Tibial nerve (tissue), 4 donors: ENCODE measurements at regions not wholly inside any gene's neighbourhood (a gene's known extent, or its start where the extent isn't known, plus 50 kb on each side); places are given as distances from the start of the nearest gene placed in this dataset.

ENCODE experiments used
- DNase-seq, 2 donors: peaks; one replicate each; pipeline ENCODE4 v3.0.0-alpha.2; 2019; ENCODE audit warnings: low spot score in 2 of 2
- H3K27ac ChIP-seq, 4 donors: fragments of 200-600 bp; sonication (generic) in 3 of 4; one replicate each; pipeline ENCODE4 v1.5.1; 2017 to 2019; ENCODE audit warnings: mild to moderate bottlenecking in 1 of 4
- H3K27me3 ChIP-seq, 2 donors: fragments of 200-600 bp; sonication (generic) in 1 of 2; one replicate each; pipeline versions ENCODE4 v1.5.1 to v1.6.0; 2017 to 2019
- H3K36me3 ChIP-seq, 3 donors: fragments of 200-600 bp; sonication (generic); one replicate each; pipeline ENCODE4 v1.5.1; 2018 to 2019
- H3K4me1 ChIP-seq, 4 donors: fragments of 200-600 bp; sonication (generic) in 3 of 4; one replicate each; pipeline ENCODE4 v1.5.1; 2017 to 2019
- H3K4me3 ChIP-seq, 4 donors: fragments of 200-600 bp; sonication (generic) in 3 of 4; one replicate each; pipeline ENCODE4 v1.5.1; 2017 to 2019; ENCODE audit warnings: mild to moderate bottlenecking in 1 of 4, moderate library complexity in 1 of 4
- H3K9me3 ChIP-seq, 4 donors: fragments of 200-600 bp; sonication (generic) in 3 of 4; one replicate each; pipeline ENCODE4 v1.5.1; 2017 to 2019
- EP300 ChIP-seq, 2 donors: sonication (generic); formaldehyde crosslinking; IDR thresholded peaks; one replicate each; pipeline ENCODE4 v1.6.1; 2017; ENCODE audit warnings: antibody characterized with exemption in 2 of 2, mild to moderate bottlenecking in 1 of 2
- POLR2A ChIP-seq, 2 donors: fragments of 450-650 bp; IDR thresholded peaks; one replicate each; pipeline ENCODE4 v1.6.1; 2017; ENCODE audit warnings: antibody characterized with exemption in 2 of 2, mild to moderate bottlenecking in 2 of 2, moderate library complexity in 2 of 2
- WGBS, 2 donors: methylation state at CpG; one replicate each; pipeline ENCODE4 v1.1.5; 2018; 5-methylcytosine and 5-hydroxymethylcytosine counted together
- TF ChIP-seq, protein P1 (sequence below), 5 experiments: fragments of 200-600 bp in 3 of 5; fragments of 450-650 bp in 2 of 5; sonication (generic) in 3 of 5; IDR thresholded peaks; one replicate each; pipeline ENCODE4 v1.5.1; 2016 to 2019; ENCODE audit warnings: antibody characterized with exemption in 5 of 5, mild to moderate bottlenecking in 3 of 5, moderate library complexity in 2 of 5

GRCh38 chr10:129413024-129413423 is 54.0 kb upstream of the MGMT start:
- no peak for DNase-seq
- Histone ChIP-seq H3K27me3 (no peaks in the 10 kb centered on the region), H3K27ac (no peak overlapping the region), H3K36me3 (no peaks in the 10 kb centered on the region), H3K4me1 (no peaks in the 10 kb centered on the region), H3K9me3 (no peaks in the 10 kb centered on the region), H3K4me3 (no peak overlapping the region)
- 68 to 72% methylated on average over 6 of the region's 6 CpGs for WGBS, 2 donors
- TF ChIP-seq EP300 (IDR thresholded peaks at IDR 0.05) (no peak), POLR2A (IDR thresholded peaks at IDR 0.05) (no peak)
- TF ChIP-seq, protein P1, sequence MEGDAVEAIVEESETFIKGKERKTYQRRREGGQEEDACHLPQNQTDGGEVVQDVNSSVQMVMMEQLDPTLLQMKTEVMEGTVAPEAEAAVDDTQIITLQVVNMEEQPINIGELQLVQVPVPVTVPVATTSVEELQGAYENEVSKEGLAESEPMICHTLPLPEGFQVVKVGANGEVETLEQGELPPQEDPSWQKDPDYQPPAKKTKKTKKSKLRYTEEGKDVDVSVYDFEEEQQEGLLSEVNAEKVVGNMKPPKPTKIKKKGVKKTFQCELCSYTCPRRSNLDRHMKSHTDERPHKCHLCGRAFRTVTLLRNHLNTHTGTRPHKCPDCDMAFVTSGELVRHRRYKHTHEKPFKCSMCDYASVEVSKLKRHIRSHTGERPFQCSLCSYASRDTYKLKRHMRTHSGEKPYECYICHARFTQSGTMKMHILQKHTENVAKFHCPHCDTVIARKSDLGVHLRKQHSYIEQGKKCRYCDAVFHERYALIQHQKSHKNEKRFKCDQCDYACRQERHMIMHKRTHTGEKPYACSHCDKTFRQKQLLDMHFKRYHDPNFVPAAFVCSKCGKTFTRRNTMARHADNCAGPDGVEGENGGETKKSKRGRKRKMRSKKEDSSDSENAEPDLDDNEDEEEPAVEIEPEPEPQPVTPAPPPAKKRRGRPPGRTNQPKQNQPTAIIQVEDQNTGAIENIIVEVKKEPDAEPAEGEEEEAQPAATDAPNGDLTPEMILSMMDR (IDR thresholded peaks at IDR 0.05), result no peak

DNA sequence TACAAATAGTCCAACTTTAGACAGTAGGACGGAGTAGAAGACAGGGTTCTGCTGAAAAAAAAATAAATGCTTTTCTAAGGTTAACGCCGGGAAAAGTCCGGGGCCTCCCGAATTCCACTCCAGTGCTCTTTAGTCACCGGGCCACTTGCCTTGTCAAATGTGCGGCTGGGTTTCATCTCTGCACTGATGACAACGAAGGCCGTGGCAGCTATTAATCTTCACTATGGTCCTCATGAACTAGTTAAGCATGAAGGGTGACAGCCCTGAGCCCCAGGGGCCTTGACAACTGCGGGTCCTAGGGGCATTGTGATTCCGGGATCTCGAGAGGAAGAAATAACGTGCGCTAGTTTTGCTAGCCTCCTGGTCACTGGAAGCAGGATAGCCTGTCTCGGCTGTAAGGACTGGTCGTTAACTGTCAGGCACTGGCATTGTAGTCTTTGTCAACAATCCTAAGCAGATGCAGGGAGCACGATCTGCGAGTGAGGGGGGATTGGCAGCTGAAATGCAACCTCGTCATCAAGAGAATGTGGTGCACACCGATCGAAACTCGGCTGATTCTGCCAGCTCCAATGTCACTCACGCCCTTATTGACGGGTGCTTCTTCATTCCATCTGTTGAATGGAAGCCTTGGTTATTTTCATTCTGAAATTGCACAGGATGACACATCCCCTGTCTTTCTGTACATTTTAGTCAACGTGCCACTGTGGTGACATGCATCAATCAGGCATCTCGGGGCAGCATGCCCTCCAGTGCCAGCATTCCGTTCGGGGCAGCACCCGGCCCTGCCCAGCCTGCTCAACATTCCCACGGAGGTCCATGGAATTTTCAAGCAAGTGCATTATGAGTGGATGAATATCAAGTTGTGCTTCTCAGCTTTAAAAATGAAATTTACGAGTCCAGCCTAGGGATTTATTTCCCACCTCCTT is 51.6 kb upstream of the MGMT start:
- H3K36me3 ChIP-seq, result no peaks in the 10 kb centered on the region
- H3K4me1 ChIP-seq, result no peaks in the 10 kb centered on the region
- no peak for DNase-seq
- H3K4me3 ChIP-seq, result no peak overlapping the region
- TF ChIP-seq EP300 (IDR thresholded peaks at IDR 0.05), result no peak
- TF ChIP-seq POLR2A (IDR thresholded peaks at IDR 0.05), result no peak
- TF ChIP-seq, protein P1 (IDR thresholded peaks at IDR 0.05), result no peak
- no peak overlapping the region for H3K27ac ChIP-seq
- no peaks in the 10 kb centered on the region for H3K9me3 ChIP-seq
- WGBS, 2 donors, result 77 to 78% methylated on average over 31 of the region's 31 CpGs
- no peaks in the 10 kb centered on the region for H3K27me3 ChIP-seq

DNA sequence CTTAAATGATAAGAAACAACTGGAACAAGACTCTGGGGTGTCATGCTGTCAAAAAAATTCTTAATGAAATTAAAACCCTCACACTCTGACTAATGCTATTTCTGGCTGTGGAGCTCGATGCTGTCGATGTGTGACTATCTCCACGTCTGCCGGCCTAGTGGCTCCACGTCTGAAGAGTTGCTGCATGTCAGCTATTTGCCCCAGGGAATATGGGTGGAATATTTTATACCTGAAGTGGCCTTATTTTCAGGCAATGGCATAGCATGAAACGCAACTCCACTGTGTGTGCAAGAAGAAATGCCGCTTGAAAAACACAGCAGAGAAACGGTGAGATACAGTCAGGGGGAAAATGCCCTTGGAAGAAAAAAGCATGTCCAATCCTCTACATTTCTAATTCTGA is 50.9 kb upstream of the MGMT start:
- no peaks in the 10 kb centered on the region for H3K27me3 ChIP-seq
- no peaks in the 10 kb centered on the region for H3K9me3 ChIP-seq
- H3K27ac ChIP-seq, result no peak overlapping the region
- WGBS, 2 donors, result 83 to 91% methylated on average over 8 of the region's 8 CpGs
- no peaks in the 10 kb centered on the region for H3K4me1 ChIP-seq
- DNase-seq, result no peak
- no peak for TF ChIP-seq POLR2A (IDR thresholded peaks at IDR 0.05)
- TF ChIP-seq, protein P1 (IDR thresholded peaks at IDR 0.05), result no peak
- TF ChIP-seq EP300 (IDR thresholded peaks at IDR 0.05), result no peak
- H3K4me3 ChIP-seq, result no peak overlapping the region
- H3K36me3 ChIP-seq, result no peaks in the 10 kb centered on the region

DNA sequence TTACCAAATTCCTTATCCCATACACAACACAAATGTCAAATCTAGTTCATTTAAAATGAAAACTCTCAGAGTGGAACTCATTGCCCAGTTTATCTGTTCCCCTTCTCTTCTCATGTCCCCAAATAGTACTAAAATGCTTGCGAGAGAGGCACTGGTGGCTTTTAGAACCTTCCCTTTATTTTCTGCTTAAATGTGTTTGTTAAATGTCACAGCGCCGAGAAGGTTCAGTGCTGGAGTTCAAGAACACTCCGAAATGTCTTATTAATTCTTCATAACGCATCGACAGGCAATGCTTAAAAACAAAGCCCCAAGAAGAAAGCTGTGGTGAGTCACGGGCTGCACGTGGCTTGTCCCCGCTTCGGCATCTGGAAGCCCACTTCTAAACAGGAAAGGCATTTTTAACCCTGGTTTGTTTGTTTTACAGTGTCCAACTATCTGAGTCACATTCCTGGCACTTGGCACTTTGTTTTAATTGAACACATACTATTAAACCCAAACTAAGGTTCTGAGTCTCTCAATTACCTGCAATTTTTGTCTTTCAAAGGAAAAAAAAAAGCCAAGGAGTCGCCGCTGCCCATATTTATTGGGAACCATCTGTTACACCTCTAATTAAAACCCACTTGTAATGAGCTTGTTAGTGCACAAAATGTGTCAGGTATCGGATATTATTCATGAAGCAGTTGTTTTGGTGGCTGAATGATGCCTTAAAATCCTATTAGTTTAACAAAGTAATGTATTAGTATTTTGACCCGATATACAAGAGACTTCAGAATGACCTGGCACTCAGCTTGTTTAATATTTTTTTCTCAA is 49.9 kb upstream of the MGMT start:
- 63 to 68% methylated on average over 14 of the region's 14 CpGs for WGBS, 2 donors
- H3K9me3 ChIP-seq, result no peaks in the 10 kb centered on the region
- H3K27ac ChIP-seq, result no peak overlapping the region
- no peaks in the 10 kb centered on the region for H3K36me3 ChIP-seq
- no peak overlapping the region for H3K4me3 ChIP-seq
- no peaks in the 10 kb centered on the region for H3K27me3 ChIP-seq
- TF ChIP-seq POLR2A (IDR thresholded peaks at IDR 0.05), result no peak
- TF ChIP-seq EP300 (IDR thresholded peaks at IDR 0.05), result peak in 1 of 2 donors; percentile 52
- no peak for DNase-seq
- no peaks in the 10 kb centered on the region for H3K4me1 ChIP-seq
